ENCODE measurements at regions not wholly inside any gene's neighbourhood (a gene's known extent, or its start where the extent isn't known, plus 50 kb on each side); places are given as distances from the start of the nearest gene placed in this dataset.

DNA sequence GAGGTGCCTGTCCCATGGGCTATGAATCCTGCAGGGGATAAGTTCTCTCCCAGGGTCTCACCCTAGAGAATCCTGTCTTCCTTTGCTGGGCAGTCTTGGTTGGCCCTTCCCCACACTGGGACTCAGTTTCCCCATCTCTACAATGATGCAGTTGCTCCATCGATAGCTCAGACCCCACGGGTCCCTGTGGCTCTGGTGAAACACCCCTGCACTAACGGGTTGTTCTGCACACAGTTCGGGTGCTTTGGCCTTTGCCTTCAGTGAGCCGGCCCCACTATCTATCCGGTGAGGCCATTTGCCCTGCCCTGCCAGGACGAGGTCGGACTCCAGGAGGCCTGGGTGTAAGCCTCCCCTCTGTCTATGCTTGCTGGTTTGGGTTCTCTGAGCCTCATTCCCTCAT, 76.5 kb upstream of the PCBD1 start:
- intact Hi-C loops (cut with micrococcal nuclease; ENCODE audit: unreplicated experiment): no loop called here
- Histone ChIP-seq H2AFZ (no peak overlapping the region), H3K27me3 (ENCODE audit: insufficient read depth, low read depth) (peaks cover 62% of the 10 kb centered on the region), H3F3A (ENCODE audit: insufficient read depth, low read depth) (peaks cover 6% of the 10 kb centered on the region; the same call in 1 of the 2 replicates), H3K36me3 (ENCODE audit: low read depth) (no peaks in the 10 kb centered on the region), H3K9me2 (ENCODE audit: insufficient read depth) (no peaks in the 10 kb centered on the region), H3K9me3 (ENCODE audit: insufficient read depth, low read depth) (no peaks in the 10 kb centered on the region), H3K27ac (no peak overlapping the region), H3K79me2 (ENCODE audit: low read depth) (no peaks in the 10 kb centered on the region), H4K20me1 (ENCODE audit: insufficient read depth) (no peaks in the 10 kb centered on the region), H3K4me2 (no peak overlapping the region), H3K4me3 (no peak overlapping the region), H3K4me1 (replicated peaks; ENCODE audit: insufficient read depth) (no peaks in the 10 kb centered on the region)
- no peak for DNase-seq
- ChIA-PET POLR2A (ENCODE audit: unreplicated experiment) (no interaction called here), CTCF (no interaction called here)
- no TSS peak for BruUV-seq (replicated peaks)
- no peak for TF ChIP-seq EZH2 (IDR thresholded peaks at IDR 0.05; ENCODE audit: low read depth)
- TF ChIP-seq, protein P1, sequence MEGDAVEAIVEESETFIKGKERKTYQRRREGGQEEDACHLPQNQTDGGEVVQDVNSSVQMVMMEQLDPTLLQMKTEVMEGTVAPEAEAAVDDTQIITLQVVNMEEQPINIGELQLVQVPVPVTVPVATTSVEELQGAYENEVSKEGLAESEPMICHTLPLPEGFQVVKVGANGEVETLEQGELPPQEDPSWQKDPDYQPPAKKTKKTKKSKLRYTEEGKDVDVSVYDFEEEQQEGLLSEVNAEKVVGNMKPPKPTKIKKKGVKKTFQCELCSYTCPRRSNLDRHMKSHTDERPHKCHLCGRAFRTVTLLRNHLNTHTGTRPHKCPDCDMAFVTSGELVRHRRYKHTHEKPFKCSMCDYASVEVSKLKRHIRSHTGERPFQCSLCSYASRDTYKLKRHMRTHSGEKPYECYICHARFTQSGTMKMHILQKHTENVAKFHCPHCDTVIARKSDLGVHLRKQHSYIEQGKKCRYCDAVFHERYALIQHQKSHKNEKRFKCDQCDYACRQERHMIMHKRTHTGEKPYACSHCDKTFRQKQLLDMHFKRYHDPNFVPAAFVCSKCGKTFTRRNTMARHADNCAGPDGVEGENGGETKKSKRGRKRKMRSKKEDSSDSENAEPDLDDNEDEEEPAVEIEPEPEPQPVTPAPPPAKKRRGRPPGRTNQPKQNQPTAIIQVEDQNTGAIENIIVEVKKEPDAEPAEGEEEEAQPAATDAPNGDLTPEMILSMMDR (conservative IDR thresholded peaks at IDR 0.05): no peak

- POLR2A ChIA-PET (ENCODE audit: unreplicated experiment): no interaction called here
- no TSS peak for BruUV-seq (replicated peaks)
- TF ChIP-seq, protein P1 (conservative IDR thresholded peaks at IDR 0.05): no peak
- no peak for TF ChIP-seq EZH2 (IDR thresholded peaks at IDR 0.05; ENCODE audit: low read depth)
These were observed 77.2 kb upstream of the PCBD1 start for GRCh38 chr10:70965566-70965965.

GRCh38 chr10:70966646-70967553, 78.5 kb upstream of the PCBD1 start:
- Histone ChIP-seq H3K4me2 (no peak overlapping the region), H3K79me2 (ENCODE audit: low read depth) (no peaks in the 10 kb centered on the region), H2AFZ (no peak overlapping the region), H4K20me1 (ENCODE audit: insufficient read depth) (no peaks in the 10 kb centered on the region), H3K36me3 (ENCODE audit: low read depth) (no peaks in the 10 kb centered on the region), H3K27me3 (ENCODE audit: insufficient read depth, low read depth) (peaks cover 62% of the 10 kb centered on the region), H3K4me3 (no peak overlapping the region), H3F3A (ENCODE audit: insufficient read depth, low read depth) (no peaks in the 10 kb centered on the region), H3K9me2 (ENCODE audit: insufficient read depth) (no peaks in the 10 kb centered on the region), H3K27ac (no peak overlapping the region), H3K9me3 (ENCODE audit: insufficient read depth, low read depth) (no peaks in the 10 kb centered on the region), H3K4me1 (replicated peaks; ENCODE audit: insufficient read depth) (no peaks in the 10 kb centered on the region)
- BruUV-seq (replicated peaks): no TSS peak
- intact Hi-C loops (cut with micrococcal nuclease; ENCODE audit: unreplicated experiment): no loop called here
- TF ChIP-seq, protein P1 (conservative IDR thresholded peaks at IDR 0.05): no peak
- TF ChIP-seq EZH2 (IDR thresholded peaks at IDR 0.05; ENCODE audit: low read depth): no peak
- DNase-seq: no peak
- ChIA-PET POLR2A (ENCODE audit: unreplicated experiment) (no interaction called here), CTCF (no interaction called here)

More at GRCh38 chr10:70965566-70965965, 77.2 kb upstream of the PCBD1 start:
- CTCF ChIA-PET: no interaction called here
- no peaks in the 10 kb centered on the region for H4K20me1 ChIP-seq (ENCODE audit: insufficient read depth)
- no peak overlapping the region for H3K4me2 ChIP-seq
- H3K4me3 ChIP-seq: no peak overlapping the region
- H3K9me3 ChIP-seq (ENCODE audit: insufficient read depth, low read depth): no peaks in the 10 kb centered on the region
- H3K4me1 ChIP-seq (replicated peaks; ENCODE audit: insufficient read depth): no peaks in the 10 kb centered on the region
- no peak overlapping the region for H3K27ac ChIP-seq
- H2AFZ ChIP-seq: no peak overlapping the region
- H3K79me2 ChIP-seq (ENCODE audit: low read depth): no peaks in the 10 kb centered on the region
- no peak for DNase-seq
- peaks cover 62% of the 10 kb centered on the region for H3K27me3 ChIP-seq (ENCODE audit: insufficient read depth, low read depth)
- H3K36me3 ChIP-seq (ENCODE audit: low read depth): no peaks in the 10 kb centered on the region
- intact Hi-C loops (cut with micrococcal nuclease; ENCODE audit: unreplicated experiment): no loop called here
- no peaks in the 10 kb centered on the region for H3K9me2 ChIP-seq (ENCODE audit: insufficient read depth)
- peaks cover 2% of the 10 kb centered on the region; the same call in 1 of the 2 replicates for H3F3A ChIP-seq (ENCODE audit: insufficient read depth, low read depth)
